Neuronal stem cell (in vitro differentiated cells): ENCODE measurements at regions not wholly inside any gene's neighbourhood (a gene's known extent, or its start where the extent isn't known, plus 50 kb on each side); places are given as distances from the start of the nearest gene placed in this dataset.

Source experiments
- DNase-seq: peaks from one replicate; pipeline ENCODE4 v3.0.0-alpha.2; 2013; ENCODE audit warnings: low spot score
- H2AFZ ChIP-seq: one replicate; pipeline ENCODE4 v1.6.1; 2013; ENCODE audit warnings: mild to moderate bottlenecking, low read length, inconsistent platforms
- H2AK5ac ChIP-seq: 2 replicates; pipeline ENCODE4 v1.6.1; 2013; ENCODE audit warnings: low read depth, mild to moderate bottlenecking, inconsistent platforms, low read length, moderate library complexity, mixed read lengths
- H2BK120ac ChIP-seq: 2 replicates; pipeline ENCODE4 v1.6.1; 2013; ENCODE audit warnings: low read depth, mild to moderate bottlenecking, inconsistent platforms, low read length, moderate library complexity, mixed read lengths
- H2BK12ac ChIP-seq: one replicate; pipeline ENCODE4 v1.6.1; 2013; ENCODE audit warnings: low read length, inconsistent platforms
- H2BK15ac ChIP-seq: 2 replicates; pipeline ENCODE4 v1.6.1; 2013; ENCODE audit warnings: mild to moderate bottlenecking, low read length, inconsistent platforms, mixed read lengths
- H2BK5ac ChIP-seq: one replicate; pipeline ENCODE4 v1.6.1; 2013; ENCODE audit warnings: inconsistent platforms, mild to moderate bottlenecking, low read length, moderate library complexity
- H3K14ac ChIP-seq: one replicate; pipeline ENCODE4 v1.6.1; 2013; ENCODE audit warnings: low read length, inconsistent platforms
- H3K18ac ChIP-seq: 2 replicates; pipeline ENCODE4 v1.6.1; 2013; ENCODE audit warnings: low read length, inconsistent platforms
- H3K23ac ChIP-seq: 2 replicates; pipeline ENCODE4 v1.6.1; 2013; ENCODE audit warnings: low read depth, mild to moderate bottlenecking, mixed read lengths, low read length, inconsistent platforms; ENCODE audit not compliant: poor library complexity
- H3K27ac ChIP-seq: replicated peaks from 3 replicates; pipeline ENCODE4 v1.5.1; 2013; ENCODE audit warnings: low read length, inconsistent platforms
- H3K27me3 ChIP-seq, 3 experiments: 2 replicates each; pipeline ENCODE4 v1.6.1; 2013; ENCODE audit warnings: low read length in 3 of 3, mild to moderate bottlenecking in 2 of 3, inconsistent platforms in 1 of 3, low read depth in 1 of 3, mixed read lengths in 1 of 3, moderate library complexity in 1 of 3; ENCODE audit not compliant: control insufficient read depth in 3 of 3, insufficient read depth in 3 of 3
- H3K36me3 ChIP-seq, 2 donors: replicated peaks in 1 of 2; 2 replicates each; pipeline ENCODE4 v1.6.1; 2013; ENCODE audit warnings: low read length in 2 of 2; ENCODE audit not compliant: control insufficient read depth in 2 of 2, insufficient read depth in 2 of 2
- H3K4ac ChIP-seq: 2 replicates; pipeline ENCODE4 v1.6.1; 2013; ENCODE audit warnings: inconsistent platforms, mild to moderate bottlenecking, low read length, moderate library complexity
- H3K4me1 ChIP-seq, 2 donors: 1 replicate in 1 of 2; 2 replicates in 1 of 2; pipeline ENCODE4 v1.6.1; 2013; ENCODE audit warnings: low read length in 2 of 2, low read depth in 1 of 2; ENCODE audit not compliant: control insufficient read depth in 2 of 2, insufficient read depth in 1 of 2
- H3K4me2 ChIP-seq: one replicate; pipeline ENCODE4 v1.6.1; 2013; ENCODE audit warnings: mild to moderate bottlenecking, low read length, inconsistent platforms; ENCODE audit not compliant: insufficient read depth, poor library complexity, severe bottlenecking
- H3K4me3 ChIP-seq, 2 donors: 2 replicates each; pipeline ENCODE4 v1.5.1; 2013; ENCODE audit warnings: low read length in 2 of 2, mild to moderate bottlenecking in 2 of 2, inconsistent platforms in 1 of 2, moderate library complexity in 1 of 2
- H3K79me1 ChIP-seq: one replicate; pipeline ENCODE4 v1.6.1; 2013; ENCODE audit warnings: low read depth, mild to moderate bottlenecking, inconsistent platforms, low read length, moderate library complexity
- H3K9ac ChIP-seq: one replicate; pipeline ENCODE4 v1.6.1; 2013; ENCODE audit warnings: mild to moderate bottlenecking, low read depth, low read length, inconsistent platforms; ENCODE audit not compliant: poor library complexity
- H3K9me3 ChIP-seq, 2 donors: replicated peaks in 1 of 2; 2 replicates each; pipeline versions ENCODE3 to v1.6.1; 2013; ENCODE audit warnings: low read length in 2 of 2, mild to moderate bottlenecking in 2 of 2, inconsistent platforms in 1 of 2, low read depth in 1 of 2, mixed read lengths in 1 of 2, moderate library complexity in 1 of 2; ENCODE audit not compliant: control insufficient read depth in 2 of 2, insufficient read depth in 1 of 2
- H4K8ac ChIP-seq: one replicate; pipeline ENCODE4 v1.6.1; 2013; ENCODE audit warnings: low read depth, mild to moderate bottlenecking, inconsistent platforms, low read length, moderate library complexity
- H4K91ac ChIP-seq: one replicate; pipeline ENCODE4 v1.6.1; 2013; ENCODE audit warnings: low read length, low read depth, mild to moderate bottlenecking, inconsistent platforms; ENCODE audit not compliant: poor library complexity
- WGBS, 2 donors: extraction: QIAGEN DNeasy Blood & Tissue Kit; methylation state at CpG; one replicate each; pipeline ENCODE4 v1.1.7; 2013; ENCODE audit warnings: missing lambda C conversion rate in 2 of 2, mixed read lengths in 1 of 2; ENCODE audit not compliant: insufficient read length in 2 of 2, insufficient replicate concordance in 1 of 2; ENCODE audit errors: extremely low coverage in 2 of 2; 5-methylcytosine and 5-hydroxymethylcytosine counted together

DNA sequence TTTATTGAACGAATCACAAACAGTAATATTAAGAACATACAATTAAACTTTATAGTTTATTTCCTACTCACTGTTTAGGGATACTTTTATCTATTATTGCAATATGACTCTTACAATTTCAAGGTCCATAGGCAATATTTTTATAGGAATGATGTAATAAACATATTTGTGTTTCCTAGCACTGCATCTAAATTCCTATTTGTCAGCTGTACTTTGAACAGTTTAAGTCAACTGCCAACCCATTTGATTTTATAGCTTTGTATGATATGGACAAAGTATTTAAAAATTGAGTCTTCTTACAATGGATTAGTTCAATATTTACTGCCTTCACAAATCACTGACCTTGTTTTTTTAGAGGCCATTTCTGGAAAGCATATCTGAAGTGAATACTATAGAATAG, 199.3 kb downstream of the PCDH7 start:
- no peak overlapping the region for H2AFZ ChIP-seq
- H2AK5ac ChIP-seq: no peak overlapping the region
- WGBS, 2 donors: no CpG with 5 or more reads among the region's 1 CpG
- H2BK5ac ChIP-seq: no peak overlapping the region
- H4K8ac ChIP-seq: no peak overlapping the region
- no peak overlapping the region for H3K18ac ChIP-seq
- no peak overlapping the region for H3K27ac ChIP-seq
- no peaks in the 10 kb centered on the region for H3K36me3 ChIP-seq
- no peaks in the 10 kb centered on the region for H3K79me1 ChIP-seq
- no peaks in the 10 kb centered on the region for H3K4me1 ChIP-seq
- no peak overlapping the region for H3K23ac ChIP-seq
- no peak overlapping the region for H2BK12ac ChIP-seq
- no peak overlapping the region for H3K9ac ChIP-seq
- no peak overlapping the region for H3K4me2 ChIP-seq
- H3K27me3 ChIP-seq: no peaks in the 10 kb centered on the region
- no peak overlapping the region for H2BK120ac ChIP-seq
- H3K4me3 ChIP-seq: no peak overlapping the region
- H2BK15ac ChIP-seq: no peak overlapping the region
- no peak overlapping the region for H3K4ac ChIP-seq
- no peak overlapping the region for H4K91ac ChIP-seq
- no peak overlapping the region for H3K14ac ChIP-seq
- DNase-seq: no peak
- H3K9me3 ChIP-seq: no peaks in the 10 kb centered on the region

DNA sequence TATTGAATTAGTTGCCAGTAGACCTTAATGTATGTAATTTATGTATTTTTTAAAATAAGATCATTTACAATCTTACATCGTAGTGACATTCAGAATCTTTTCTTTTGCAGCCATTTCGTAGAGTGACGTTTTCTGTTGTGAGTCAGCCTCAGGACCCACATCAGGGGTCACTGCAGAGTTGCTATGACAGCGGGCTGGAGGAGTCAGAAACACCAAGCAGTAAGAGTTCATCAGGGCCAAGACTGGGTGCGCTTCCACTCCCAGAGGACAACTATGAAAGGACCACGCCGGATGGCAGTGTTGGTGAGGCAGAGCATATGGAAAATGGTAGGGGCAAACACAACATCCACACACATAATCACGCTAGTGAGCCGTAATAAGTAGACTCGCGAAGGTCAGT, 199.9 kb downstream of the PCDH7 start:
- Histone ChIP-seq H3K36me3 (no peaks in the 10 kb centered on the region), H3K18ac (no peak overlapping the region), H3K79me1 (no peaks in the 10 kb centered on the region), H3K9me3 (no peaks in the 10 kb centered on the region), H3K4me3 (no peak overlapping the region), H3K9ac (no peak overlapping the region), H3K27me3 (no peaks in the 10 kb centered on the region), H3K4me2 (no peak overlapping the region), H2BK12ac (no peak overlapping the region), H2BK120ac (no peak overlapping the region), H3K4me1 (no peaks in the 10 kb centered on the region), H2AFZ (peak overlapping the region; percentile 38), H3K14ac (no peak overlapping the region), H2AK5ac (no peak overlapping the region), H4K8ac (no peak overlapping the region), H4K91ac (no peak overlapping the region), H3K4ac (no peak overlapping the region), H3K27ac (no peak overlapping the region), H2BK5ac (no peak overlapping the region), H2BK15ac (no peak overlapping the region), H3K23ac (no peak overlapping the region)
- WGBS, 2 donors: no CpG with 5 or more reads among the region's 11 CpGs
- DNase-seq: no peak

DNA sequence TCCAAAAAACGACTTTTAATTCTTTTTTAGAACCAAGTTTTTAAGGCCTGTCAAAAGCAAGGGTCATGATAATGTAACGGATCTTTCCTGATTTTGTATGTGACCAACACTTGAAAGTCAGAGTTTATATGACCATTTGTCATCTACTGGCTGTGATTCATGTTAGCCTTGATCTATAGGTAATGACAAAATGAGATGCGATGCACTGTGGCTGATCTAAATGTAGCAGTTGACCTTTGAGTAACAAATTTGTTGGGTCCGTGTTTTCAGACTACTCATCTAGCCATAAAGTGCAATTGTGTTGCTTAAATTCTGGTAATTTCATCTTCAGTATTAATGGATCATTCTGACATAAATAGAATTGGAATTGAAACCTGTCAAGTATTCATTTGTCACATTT, 202.5 kb downstream of the PCDH7 start:
- Histone ChIP-seq H3K79me1 (no peaks in the 10 kb centered on the region), H3K27ac (no peak overlapping the region), H2BK5ac (no peak overlapping the region), H3K9me3 (no peaks in the 10 kb centered on the region), H2BK120ac (no peak overlapping the region), H2AFZ (no peak overlapping the region), H3K4ac (no peak overlapping the region), H3K4me2 (no peak overlapping the region), H4K91ac (no peak overlapping the region), H3K9ac (no peak overlapping the region), H3K18ac (no peak overlapping the region), H3K23ac (no peak overlapping the region), H3K4me1 (no peaks in the 10 kb centered on the region), H3K14ac (no peak overlapping the region), H3K27me3 (no peaks in the 10 kb centered on the region), H3K36me3 (no peaks in the 10 kb centered on the region), H2AK5ac (no peak overlapping the region), H2BK15ac (no peak overlapping the region), H3K4me3 (no peak overlapping the region), H2BK12ac (no peak overlapping the region), H4K8ac (no peak overlapping the region)
- WGBS, 2 donors: no CpG with 5 or more reads among the region's 4 CpGs
- DNase-seq: no peak

DNA sequence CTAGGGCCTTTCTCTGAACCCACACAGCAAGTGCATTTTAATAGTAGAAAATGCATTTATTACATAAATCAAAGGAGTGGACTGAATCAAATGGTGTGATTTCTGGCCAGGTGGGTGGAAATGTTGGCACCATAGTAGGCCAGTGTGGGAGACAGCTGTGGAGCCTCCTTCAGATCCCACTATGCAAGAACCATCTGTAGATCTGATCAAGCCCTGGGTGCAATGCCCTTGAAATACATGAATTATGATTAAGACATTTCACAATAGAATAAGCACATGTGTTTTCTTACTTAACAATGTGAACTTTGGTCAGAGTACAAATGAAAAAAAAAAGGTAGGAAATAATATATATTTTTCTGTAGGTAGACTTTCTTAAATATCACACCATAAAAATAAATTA, 204.3 kb downstream of the PCDH7 start:
- Histone ChIP-seq H3K18ac (no peak overlapping the region), H2BK12ac (no peak overlapping the region), H3K14ac (no peak overlapping the region), H3K9me3 (no peaks in the 10 kb centered on the region), H3K36me3 (no peaks in the 10 kb centered on the region), H3K79me1 (no peaks in the 10 kb centered on the region), H2BK15ac (no peak overlapping the region), H3K4me2 (no peak overlapping the region), H2AK5ac (no peak overlapping the region), H2BK5ac (no peak overlapping the region), H3K9ac (no peak overlapping the region), H3K4me1 (peaks cover 0 to 3% of the 10 kb centered on the region in 2 donors), H3K23ac (no peak overlapping the region), H3K4me3 (no peak overlapping the region), H2BK120ac (no peak overlapping the region), H3K27ac (no peak overlapping the region), H4K91ac (no peak overlapping the region), H4K8ac (no peak overlapping the region), H3K4ac (no peak overlapping the region), H2AFZ (no peak overlapping the region), H3K27me3 (no peaks in the 10 kb centered on the region)
- no peak for DNase-seq
